ENCODE measurements at regions not wholly inside any gene's neighbourhood (a gene's known extent, or its start where the extent isn't known, plus 50 kb on each side); places are given as distances from the start of the nearest gene placed in this dataset.
"Not testable (repeated sequence)": the region's sequence is repeated elsewhere in the genome, so short reads cannot be mapped to it uniquely, and the experiment has no call there.

- TF ChIP-seq, protein P1, sequence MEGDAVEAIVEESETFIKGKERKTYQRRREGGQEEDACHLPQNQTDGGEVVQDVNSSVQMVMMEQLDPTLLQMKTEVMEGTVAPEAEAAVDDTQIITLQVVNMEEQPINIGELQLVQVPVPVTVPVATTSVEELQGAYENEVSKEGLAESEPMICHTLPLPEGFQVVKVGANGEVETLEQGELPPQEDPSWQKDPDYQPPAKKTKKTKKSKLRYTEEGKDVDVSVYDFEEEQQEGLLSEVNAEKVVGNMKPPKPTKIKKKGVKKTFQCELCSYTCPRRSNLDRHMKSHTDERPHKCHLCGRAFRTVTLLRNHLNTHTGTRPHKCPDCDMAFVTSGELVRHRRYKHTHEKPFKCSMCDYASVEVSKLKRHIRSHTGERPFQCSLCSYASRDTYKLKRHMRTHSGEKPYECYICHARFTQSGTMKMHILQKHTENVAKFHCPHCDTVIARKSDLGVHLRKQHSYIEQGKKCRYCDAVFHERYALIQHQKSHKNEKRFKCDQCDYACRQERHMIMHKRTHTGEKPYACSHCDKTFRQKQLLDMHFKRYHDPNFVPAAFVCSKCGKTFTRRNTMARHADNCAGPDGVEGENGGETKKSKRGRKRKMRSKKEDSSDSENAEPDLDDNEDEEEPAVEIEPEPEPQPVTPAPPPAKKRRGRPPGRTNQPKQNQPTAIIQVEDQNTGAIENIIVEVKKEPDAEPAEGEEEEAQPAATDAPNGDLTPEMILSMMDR (IDR thresholded peaks at IDR 0.05): not testable (repeated sequence)
- not testable (repeated sequence) for TF ChIP-seq POLR2A (IDR thresholded peaks at IDR 0.05)
Observed at GRCh38 chr16:29145086-29145485, 160.2 kb downstream of the LAT start.

Measured in testis (tissue), 2 donors.